OCI-LY1 (cell line): ENCODE measurements at regions not wholly inside any gene's neighbourhood (a gene's known extent, or its start where the extent isn't known, plus 50 kb on each side); places are given as distances from the start of the nearest gene placed in this dataset.

Experiments
- H2AFZ ChIP-seq: fragments of 200-600 bp; sonication (generic), shearing (Covaris generic); 2 replicates; pipeline ENCODE4 v1.6.0; 2014; ENCODE audit warnings: antibody characterized with exemption, mild to moderate bottlenecking, low read length
- H3F3A ChIP-seq: fragments of 200-600 bp; sonication (generic), shearing (Covaris generic); 2 replicates; pipeline ENCODE4 v1.6.0; 2014; ENCODE audit warnings: mild to moderate bottlenecking, antibody characterized with exemption, low read length, moderate library complexity; ENCODE audit not compliant: insufficient read depth
- H3K27ac ChIP-seq: fragments of 200-600 bp; sonication (generic); 2 replicates; pipeline ENCODE4 v1.5.1; 2014; ENCODE audit warnings: low read length, mixed run types, mild to moderate bottlenecking, low read depth; ENCODE audit not compliant: poor library complexity, severe bottlenecking
- H3K27me3 ChIP-seq: fragments of 200-600 bp; sonication (generic); 2 replicates; pipeline ENCODE4 v1.6.0; 2014; ENCODE audit warnings: antibody characterized with exemption, mild to moderate bottlenecking, low read length, moderate library complexity; ENCODE audit not compliant: insufficient read depth
- H3K36me3 ChIP-seq: fragments of 200-600 bp; sonication (generic); 2 replicates; pipeline ENCODE4 v1.6.1; 2014; ENCODE audit warnings: mild to moderate bottlenecking, antibody characterized with exemption, low read length, moderate library complexity, mixed read lengths; ENCODE audit not compliant: insufficient read depth
- H3K4me1 ChIP-seq: fragments of 200-600 bp; sonication (generic); 2 replicates; pipeline ENCODE4 v1.5.1; 2014; ENCODE audit warnings: mild to moderate bottlenecking, low read length, moderate library complexity; ENCODE audit not compliant: insufficient read depth, severe bottlenecking
- H3K4me2 ChIP-seq: fragments of 200-600 bp; sonication (generic), shearing (Covaris generic); 2 replicates; pipeline ENCODE4 v1.6.1; 2014; ENCODE audit warnings: low read length
- H3K4me3 ChIP-seq: fragments of 200-600 bp; sonication (generic); 2 replicates; pipeline ENCODE4 v1.5.1; 2014; ENCODE audit warnings: low read length, low read depth, mild to moderate bottlenecking, mixed read lengths; ENCODE audit not compliant: poor library complexity, severe bottlenecking
- H3K79me2 ChIP-seq: fragments of 200-600 bp; shearing (Covaris generic); 2 replicates; pipeline ENCODE4 v1.6.1; 2016; ENCODE audit warnings: mixed run types, low read length, mixed read lengths; ENCODE audit not compliant: insufficient read depth
- H3K9ac ChIP-seq: fragments of 200-600 bp; sonication (generic), shearing (Covaris generic); 2 replicates; pipeline ENCODE4 v1.6.1; 2014; ENCODE audit warnings: mild to moderate bottlenecking, low read length, mixed read lengths
- H3K9me2 ChIP-seq: fragments of 200-600 bp; sonication (generic), shearing (Covaris generic); 2 replicates; pipeline ENCODE4 v1.6.1; 2014; ENCODE audit warnings: low read depth, mild to moderate bottlenecking, low read length, mixed read lengths
- H3K9me3 ChIP-seq: fragments of 200-600 bp; shearing (Covaris generic); 2 replicates; pipeline ENCODE4 v1.6.1; 2014; ENCODE audit warnings: low read length, mixed read lengths
- H4K20me1 ChIP-seq: fragments of 200-600 bp; sonication (generic), shearing (Covaris generic); 2 replicates; pipeline ENCODE4 v1.6.0; 2016; ENCODE audit warnings: mild to moderate bottlenecking, low read length; ENCODE audit not compliant: insufficient read depth
- EZH2 ChIP-seq: fragments of 200-600 bp; sonication (generic), shearing (Covaris generic); IDR thresholded peaks from 2 replicates; pipeline ENCODE4 v1.8.0; 2017; ENCODE audit warnings: borderline replicate concordance, mixed run types, mild to moderate bottlenecking, antibody characterized with exemption, low read length, moderate library complexity, mixed read lengths
- TF ChIP-seq, protein P1 (sequence below): fragments of 200-600 bp; sonication (generic), shearing (Covaris generic); IDR thresholded peaks from 2 replicates; pipeline ENCODE4 v1.5.1; 2017; ENCODE audit warnings: mild to moderate bottlenecking, antibody characterized with exemption, low read length, moderate library complexity, mixed read lengths

DNA sequence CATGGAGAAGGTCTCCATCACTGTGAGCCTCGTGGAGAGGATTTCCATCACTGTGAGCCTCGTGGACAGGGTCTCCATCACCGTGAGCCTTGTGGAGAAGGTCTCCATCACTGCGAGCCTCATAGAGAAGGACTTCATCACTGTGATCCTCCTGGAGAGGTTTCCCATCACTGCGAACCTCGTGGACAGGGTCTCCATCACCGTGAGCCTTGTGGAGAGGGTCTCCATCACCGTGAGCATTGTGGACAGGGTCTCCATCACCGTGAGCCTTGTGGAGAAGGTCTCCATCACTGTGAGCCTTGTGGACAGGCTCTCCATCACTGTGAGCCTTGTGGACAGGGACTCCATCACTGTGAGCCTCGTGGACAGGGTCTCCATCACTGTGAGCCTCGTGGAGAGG is 140.4 kb downstream of the ERMARD start:
- Histone ChIP-seq H3K9me2 (no peaks in the 10 kb centered on the region), H3K4me3 (no peak overlapping the region), H3K79me2 (no peaks in the 10 kb centered on the region), H3K4me1 (no peaks in the 10 kb centered on the region), H3K27me3 (no peaks in the 10 kb centered on the region), H3F3A (no peaks in the 10 kb centered on the region), H3K27ac (no peak overlapping the region), H3K9me3 (no peaks in the 10 kb centered on the region), H3K4me2 (no peak overlapping the region), H4K20me1 (no peaks in the 10 kb centered on the region), H2AFZ (no peak overlapping the region), H3K9ac (no peak overlapping the region), H3K36me3 (no peaks in the 10 kb centered on the region)
- TF ChIP-seq, protein P1, sequence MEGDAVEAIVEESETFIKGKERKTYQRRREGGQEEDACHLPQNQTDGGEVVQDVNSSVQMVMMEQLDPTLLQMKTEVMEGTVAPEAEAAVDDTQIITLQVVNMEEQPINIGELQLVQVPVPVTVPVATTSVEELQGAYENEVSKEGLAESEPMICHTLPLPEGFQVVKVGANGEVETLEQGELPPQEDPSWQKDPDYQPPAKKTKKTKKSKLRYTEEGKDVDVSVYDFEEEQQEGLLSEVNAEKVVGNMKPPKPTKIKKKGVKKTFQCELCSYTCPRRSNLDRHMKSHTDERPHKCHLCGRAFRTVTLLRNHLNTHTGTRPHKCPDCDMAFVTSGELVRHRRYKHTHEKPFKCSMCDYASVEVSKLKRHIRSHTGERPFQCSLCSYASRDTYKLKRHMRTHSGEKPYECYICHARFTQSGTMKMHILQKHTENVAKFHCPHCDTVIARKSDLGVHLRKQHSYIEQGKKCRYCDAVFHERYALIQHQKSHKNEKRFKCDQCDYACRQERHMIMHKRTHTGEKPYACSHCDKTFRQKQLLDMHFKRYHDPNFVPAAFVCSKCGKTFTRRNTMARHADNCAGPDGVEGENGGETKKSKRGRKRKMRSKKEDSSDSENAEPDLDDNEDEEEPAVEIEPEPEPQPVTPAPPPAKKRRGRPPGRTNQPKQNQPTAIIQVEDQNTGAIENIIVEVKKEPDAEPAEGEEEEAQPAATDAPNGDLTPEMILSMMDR, result no peak
- no peak for TF ChIP-seq EZH2

DNA sequence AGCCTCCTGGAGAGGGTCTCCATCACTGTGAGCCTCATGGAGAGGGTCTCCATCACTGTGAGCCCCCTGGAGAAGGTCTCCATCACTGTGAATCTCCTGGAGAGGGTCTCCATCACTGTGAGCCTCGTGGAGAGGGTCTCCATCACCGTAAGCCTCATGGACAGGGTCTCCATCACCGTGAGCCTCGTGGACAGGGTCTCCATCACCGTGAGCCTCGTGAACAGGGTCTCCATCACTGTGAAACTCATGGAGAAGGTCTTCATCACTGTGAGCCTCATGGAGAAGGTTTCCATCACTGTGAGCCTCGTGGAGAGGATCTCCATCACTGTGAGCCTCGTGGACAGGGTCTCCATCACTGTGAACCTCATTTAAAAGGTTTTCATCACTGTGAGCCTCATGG is 140.0 kb downstream of the ERMARD start:
- no peaks in the 10 kb centered on the region for H3K27me3 ChIP-seq
- no peaks in the 10 kb centered on the region for H3K9me3 ChIP-seq
- H3K4me2 ChIP-seq, result no peak overlapping the region
- H3F3A ChIP-seq, result no peaks in the 10 kb centered on the region
- no peaks in the 10 kb centered on the region for H3K79me2 ChIP-seq
- H2AFZ ChIP-seq, result no peak overlapping the region
- H3K9me2 ChIP-seq, result no peaks in the 10 kb centered on the region
- TF ChIP-seq EZH2, result no peak
- TF ChIP-seq, protein P1, result no peak
- H4K20me1 ChIP-seq, result no peaks in the 10 kb centered on the region
- no peak overlapping the region for H3K27ac ChIP-seq
- H3K36me3 ChIP-seq, result no peaks in the 10 kb centered on the region
- H3K9ac ChIP-seq, result no peak overlapping the region
- H3K4me3 ChIP-seq, result no peak overlapping the region
- no peaks in the 10 kb centered on the region for H3K4me1 ChIP-seq

DNA sequence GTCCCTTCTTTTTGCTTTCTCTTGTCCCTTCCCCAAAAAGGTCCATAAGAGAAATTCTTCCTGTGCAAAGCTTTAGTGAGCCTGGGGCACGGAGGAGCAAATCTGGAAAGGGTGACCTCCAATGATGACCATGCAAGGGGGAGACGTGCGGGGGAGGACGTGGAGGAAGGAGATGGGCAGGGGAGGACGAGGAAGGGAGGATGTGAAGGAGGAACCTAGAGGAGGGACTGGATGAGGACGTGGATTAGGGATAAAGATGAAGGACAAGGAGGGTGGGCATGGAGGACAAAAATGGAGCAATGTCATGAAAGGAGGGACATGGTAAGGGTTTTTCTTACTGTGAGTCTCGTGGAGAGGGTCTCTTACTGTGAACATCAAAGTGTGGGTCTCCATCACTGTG is 139.5 kb downstream of the ERMARD start:
- H3K4me2 ChIP-seq, result no peak overlapping the region
- H3F3A ChIP-seq, result no peaks in the 10 kb centered on the region
- H3K36me3 ChIP-seq, result no peaks in the 10 kb centered on the region
- H3K79me2 ChIP-seq, result no peaks in the 10 kb centered on the region
- no peaks in the 10 kb centered on the region for H3K27me3 ChIP-seq
- H2AFZ ChIP-seq, result no peak overlapping the region
- H3K4me1 ChIP-seq, result no peaks in the 10 kb centered on the region
- no peaks in the 10 kb centered on the region for H3K9me2 ChIP-seq
- no peak overlapping the region for H3K4me3 ChIP-seq
- H4K20me1 ChIP-seq, result no peaks in the 10 kb centered on the region
- TF ChIP-seq, protein P1, result no peak
- TF ChIP-seq EZH2, result no peak
- H3K9ac ChIP-seq, result no peak overlapping the region
- H3K9me3 ChIP-seq, result no peaks in the 10 kb centered on the region
- no peak overlapping the region for H3K27ac ChIP-seq
